HCT116 (cell line): ENCODE measurements at regions not wholly inside any gene's neighbourhood (a gene's known extent, or its start where the extent isn't known, plus 50 kb on each side); places are given as distances from the start of the nearest gene placed in this dataset.

Source experiments
- ATAC-seq: fragments of 200-7000 bp; cut with Tn5 transposase; 2 replicates; pipeline ENCODE4 v1.9.1; 2020; ENCODE audit warnings: mild to moderate bottlenecking, moderate library complexity
- BruUV-seq: library from RNA; stranded (reverse); fragments of 400-500 nt; replicated peaks from 2 replicates; lab custom pipeline; 2021; lab: Mats Ljungman, UMichigan
- CTCF ChIA-PET: fragments of 300-600 bp; sonication (Branson Sonifier 250); formaldehyde crosslinking; loops from one replicate; lab custom pipeline; 2021; ENCODE audit warnings: antibody characterized with exemption; lab: Charles Lee
- POLR2A ChIA-PET: fragments of 300-600, 350-600 bp; sonication (Branson Sonifier 250); formaldehyde crosslinking; loops from one replicate; lab custom pipeline; 2021; ENCODE audit warnings: antibody characterized with exemption; lab: Charles Lee
- RAD21 ChIA-PET, 2 experiments: fragments of 300-600 bp; sonication (Branson Sonifier 250); formaldehyde crosslinking; loops; one replicate each; lab custom pipeline; 2023; ENCODE audit warnings: low total read pairs in 2 of 2; ENCODE audit not compliant: uncharacterized antibody in 2 of 2, unreplicated experiment in 2 of 2, low non-redundant PET in 1 of 2; lab: Charles Lee
- DNase-seq: peaks from one replicate; pipeline ENCODE4 v3.0.0-alpha.2; 2010; ENCODE audit warnings: low read depth, low spot score
- H2AFZ ChIP-seq: fragments of 200-600 bp; shearing (Covaris generic), sonication (generic); 2 replicates; pipeline ENCODE4 v1.6.1; 2017; ENCODE audit warnings: low read depth, mixed run types, mixed read lengths, antibody characterized with exemption, low read length; ENCODE audit not compliant: poor library complexity, severe bottlenecking
- H3K27ac ChIP-seq: 2 replicates; pipeline ENCODE4 v1.5.1; 2012; ENCODE audit warnings: low read depth, low read length
- H3K27me3 ChIP-seq: fragments of 200-600 bp; sonication (generic); 2 replicates; pipeline ENCODE4 v1.6.1; 2016; ENCODE audit warnings: mixed run types, low read length, mixed read lengths; ENCODE audit not compliant: insufficient read depth
- H3K36me3 ChIP-seq, 2 experiments: fragments of 200-500 bp in 1 of 2; fragments of 200-600 bp in 1 of 2; sonication (Bioruptor generic) in 1 of 2; sonication (generic) in 1 of 2; 2 replicates each; pipeline versions ENCODE4 v1.5.1 to v1.6.1; 2014 to 2016; ENCODE audit warnings: low read length in 2 of 2, inconsistent platforms in 1 of 2, mixed read lengths in 1 of 2, mixed run types in 1 of 2; ENCODE audit not compliant: insufficient read depth in 2 of 2, control insufficient read depth in 1 of 2
- H3K4me1 ChIP-seq, 2 experiments: fragments of 200-600 bp in 1 of 2; sonication (generic) in 1 of 2; 2 replicates each; pipeline versions ENCODE4 v1.5.1 to v1.6.1; 2012 to 2017; ENCODE audit warnings: low read length in 2 of 2, inconsistent platforms in 1 of 2, mild to moderate bottlenecking in 1 of 2, mixed read lengths in 1 of 2, mixed run types in 1 of 2, moderate library complexity in 1 of 2; ENCODE audit not compliant: insufficient read depth in 2 of 2, control insufficient read depth in 1 of 2
- H3K4me2 ChIP-seq: fragments of 200-600 bp; sonication (generic); 2 replicates; pipeline ENCODE4 v1.6.1; 2017; ENCODE audit warnings: mixed run types, low read length, mixed read lengths
- H3K4me3 ChIP-seq, 2 experiments: fragments of 200-600 bp in 1 of 2; sonication (generic) in 1 of 2; replicated peaks in 1 of 2; 2 replicates each; pipeline ENCODE4 v1.5.1; 2011 to 2016; ENCODE audit warnings: low read length in 2 of 2, control low read depth in 1 of 2, low read depth in 1 of 2, mild to moderate bottlenecking in 1 of 2, mixed read lengths in 1 of 2, mixed run types in 1 of 2
- H3K79me2 ChIP-seq: fragments of 200-600 bp; sonication (generic); 2 replicates; pipeline ENCODE4 v1.6.1; 2017; ENCODE audit warnings: mild to moderate bottlenecking, mixed run types, low read length, moderate library complexity, mixed read lengths; ENCODE audit not compliant: insufficient read depth
- H3K9ac ChIP-seq: fragments of 200-600 bp; sonication (generic); 2 replicates; pipeline ENCODE4 v1.6.1; 2016; ENCODE audit warnings: low read length, mixed read lengths
- H3K9me2 ChIP-seq: fragments of 200-600 bp; sonication (generic), shearing (Covaris generic); 2 replicates; pipeline ENCODE4 v1.6.1; 2017; ENCODE audit warnings: mixed run types, mild to moderate bottlenecking, moderate library complexity; ENCODE audit not compliant: insufficient read depth
- H3K9me3 ChIP-seq, 2 experiments: fragments of 200-500 bp in 1 of 2; fragments of 200-600 bp in 1 of 2; sonication (Bioruptor generic) in 1 of 2; sonication (generic) in 1 of 2; 2 replicates each; pipeline ENCODE4 v1.6.1; 2014 to 2017; ENCODE audit warnings: low read length in 2 of 2, mixed read lengths in 2 of 2, inconsistent platforms in 1 of 2, low read depth in 1 of 2, mild to moderate bottlenecking in 1 of 2, mixed run types in 1 of 2, moderate library complexity in 1 of 2; ENCODE audit not compliant: control insufficient read depth in 1 of 2, insufficient read depth in 1 of 2
- H4K20me1 ChIP-seq: fragments of 200-600 bp; sonication (generic), shearing (Covaris generic); 2 replicates; pipeline ENCODE4 v1.6.1; 2017; ENCODE audit warnings: mixed run types, mild to moderate bottlenecking, moderate library complexity; ENCODE audit not compliant: insufficient read depth
- CTCF ChIP-seq, 3 experiments: fragments of 200-600 bp in 1 of 3; sonication (generic) in 1 of 3; IDR thresholded peaks in 2 of 3; conservative IDR thresholded peaks in 1 of 3; 2 replicates each; pipeline ENCODE4 v1.5.1; 2012 to 2017; ENCODE audit warnings: low read depth in 2 of 3, low read length in 2 of 3, antibody characterized with exemption in 1 of 3, borderline replicate concordance in 1 of 3, control low read depth in 1 of 3, mild to moderate bottlenecking in 1 of 3, mixed read lengths in 1 of 3, mixed run types in 1 of 3, moderate library complexity in 1 of 3; ENCODE audit not compliant: insufficient read depth in 1 of 3
- EGR1 ChIP-seq: IDR thresholded peaks from 2 replicates; pipeline ENCODE4 v1.6.1; 2012; ENCODE audit warnings: low read depth
- ELF1 ChIP-seq: IDR thresholded peaks from 2 replicates; pipeline ENCODE4 v1.6.1; 2012; ENCODE audit warnings: low read depth, borderline replicate concordance
- EZH2phosphoT487 ChIP-seq: fragments of 200-600 bp; IDR thresholded peaks from 2 replicates; pipeline ENCODE4 v1.6.1; 2018; ENCODE audit warnings: antibody characterized with exemption, borderline replicate concordance
- intact Hi-C: fragments of 100-400 bp; cut with micrococcal nuclease; formaldehyde crosslinking; loops from 2 replicates; pipeline ENCODE4 v1.10.0; 2022
- TF ChIP-seq, protein P1 (sequence below): IDR thresholded peaks from 2 replicates; pipeline ENCODE4 v1.6.1; 2011; ENCODE audit warnings: mild to moderate bottlenecking, low read length, moderate library complexity; ENCODE audit not compliant: insufficient replicate concordance; ENCODE audit errors: extremely low read depth

- no peaks in the 10 kb centered on the region for H3K79me2 ChIP-seq
- DNase-seq: no peak
- no peaks in the 10 kb centered on the region for H3K4me1 ChIP-seq
- no peaks in the 10 kb centered on the region for H3K36me3 ChIP-seq
- CTCF ChIA-PET: no interaction called here
- BruUV-seq: no TSS peak
- H4K20me1 ChIP-seq: no peaks in the 10 kb centered on the region
- no peak overlapping the region for H3K27ac ChIP-seq
- no peak overlapping the region for H3K4me3 ChIP-seq
- intact Hi-C loops: no loop called here
- no peak overlapping the region for H3K9ac ChIP-seq
- no peak overlapping the region for H2AFZ ChIP-seq
- POLR2A ChIA-PET: no interaction called here
- RAD21 ChIA-PET: no interaction called here
- peaks cover 22% of the 10 kb centered on the region for H3K27me3 ChIP-seq
- H3K9me3 ChIP-seq: no peaks in the 10 kb centered on the region
- ATAC-seq: no peak
- H3K4me2 ChIP-seq: no peak overlapping the region
- no peak for TF ChIP-seq EGR1
- no peak for TF ChIP-seq CTCF (IDR thresholded peaks at IDR 0.05 in 2 of 3, conservative IDR thresholded peaks at IDR 0.05 in 1 of 3; ENCODE audit: borderline replicate concordance in 1 of 3, insufficient read depth in 1 of 3, low read depth in 2 of 3, low read length in 2 of 3)
- TF ChIP-seq, all 23 proteins: peak for 0
- no peaks in the 10 kb centered on the region for H3K9me2 ChIP-seq
Observed at GRCh38 chr3:24709956-24710355, 215.3 kb upstream of the THRB start.

GRCh38 chr3:24713516-24713915, 218.9 kb upstream of the THRB start:
- H3K9ac ChIP-seq: no peak overlapping the region
- H3K9me2 ChIP-seq: no peaks in the 10 kb centered on the region
- no peaks in the 10 kb centered on the region for H3K36me3 ChIP-seq
- H3K4me1 ChIP-seq: no peaks in the 10 kb centered on the region
- no TSS peak for BruUV-seq
- no peak overlapping the region for H3K4me2 ChIP-seq
- H4K20me1 ChIP-seq: no peaks in the 10 kb centered on the region
- H3K79me2 ChIP-seq: no peaks in the 10 kb centered on the region
- DNase-seq: no peak
- no peak for ATAC-seq
- no peak overlapping the region for H3K4me3 ChIP-seq
- peaks cover 12% of the 10 kb centered on the region for H3K27me3 ChIP-seq
- intact Hi-C loops: no loop called here
- CTCF ChIA-PET: no interaction called here
- H2AFZ ChIP-seq: no peak overlapping the region
- no peak for TF ChIP-seq EZH2phosphoT487
- no peak for TF ChIP-seq ELF1
- TF ChIP-seq, protein P1, sequence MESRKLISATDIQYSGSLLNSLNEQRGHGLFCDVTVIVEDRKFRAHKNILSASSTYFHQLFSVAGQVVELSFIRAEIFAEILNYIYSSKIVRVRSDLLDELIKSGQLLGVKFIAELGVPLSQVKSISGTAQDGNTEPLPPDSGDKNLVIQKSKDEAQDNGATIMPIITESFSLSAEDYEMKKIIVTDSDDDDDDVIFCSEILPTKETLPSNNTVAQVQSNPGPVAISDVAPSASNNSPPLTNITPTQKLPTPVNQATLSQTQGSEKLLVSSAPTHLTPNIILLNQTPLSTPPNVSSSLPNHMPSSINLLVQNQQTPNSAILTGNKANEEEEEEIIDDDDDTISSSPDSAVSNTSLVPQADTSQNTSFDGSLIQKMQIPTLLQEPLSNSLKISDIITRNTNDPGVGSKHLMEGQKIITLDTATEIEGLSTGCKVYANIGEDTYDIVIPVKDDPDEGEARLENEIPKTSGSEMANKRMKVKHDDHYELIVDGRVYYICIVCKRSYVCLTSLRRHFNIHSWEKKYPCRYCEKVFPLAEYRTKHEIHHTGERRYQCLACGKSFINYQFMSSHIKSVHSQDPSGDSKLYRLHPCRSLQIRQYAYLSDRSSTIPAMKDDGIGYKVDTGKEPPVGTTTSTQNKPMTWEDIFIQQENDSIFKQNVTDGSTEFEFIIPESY: no peak
- RAD21 ChIA-PET: no interaction called here
- POLR2A ChIA-PET: no interaction called here
- no peaks in the 10 kb centered on the region for H3K9me3 ChIP-seq
- H3K27ac ChIP-seq: no peak overlapping the region
